NCI-H187 treated with DMSO at 0.1 percent for 48 hours (cell line): ENCODE measurements at regions not wholly inside any gene's neighbourhood (a gene's known extent, or its start where the extent isn't known, plus 50 kb on each side); places are given as distances from the start of the nearest gene placed in this dataset.

Source experiments
- DNase-seq: peaks from one replicate; lab custom pipeline; 2025; lab: John Stamatoyannopoulos, UW

DNA sequence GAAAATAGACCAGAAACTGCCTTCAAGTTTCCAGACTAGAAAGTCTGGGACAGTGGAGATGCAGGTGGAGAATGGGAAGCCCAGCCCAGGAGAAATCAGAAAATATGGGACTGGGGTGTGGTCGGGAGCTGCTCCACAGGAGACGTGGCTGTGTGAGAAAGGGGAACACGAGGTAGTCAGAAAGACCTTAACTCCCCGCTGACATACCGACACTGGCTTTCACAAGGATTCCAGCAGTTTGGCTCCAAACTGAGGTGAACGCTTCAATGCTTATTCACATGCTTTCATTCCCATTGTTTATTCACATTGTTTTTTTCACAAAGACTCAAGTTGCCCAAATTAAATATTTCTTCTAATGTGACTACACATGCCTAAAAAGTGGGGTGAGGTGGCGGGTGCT lies 111.5 kb upstream of the SLCO3A1 start:
- DNase-seq = no peak

DNA sequence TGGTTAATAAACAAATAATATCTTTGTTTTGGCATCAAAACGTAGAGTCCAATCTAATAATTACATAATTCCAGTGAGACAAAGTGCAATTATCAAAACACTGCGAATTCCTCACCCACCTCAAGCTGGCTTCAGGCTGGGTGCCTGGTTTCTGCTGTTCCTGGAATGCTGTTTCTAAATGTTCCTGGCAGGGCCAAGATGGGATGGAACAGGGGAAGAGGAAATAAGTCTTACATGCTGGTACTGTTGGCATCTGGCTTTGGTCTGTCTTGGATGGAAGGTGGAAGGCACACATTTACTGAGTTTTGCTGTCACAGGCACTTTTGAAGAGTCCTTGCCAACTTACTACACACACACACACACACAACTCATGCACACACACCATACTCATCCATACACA lies 101.9 kb upstream of the SLCO3A1 start:
- no peak for DNase-seq

DNA sequence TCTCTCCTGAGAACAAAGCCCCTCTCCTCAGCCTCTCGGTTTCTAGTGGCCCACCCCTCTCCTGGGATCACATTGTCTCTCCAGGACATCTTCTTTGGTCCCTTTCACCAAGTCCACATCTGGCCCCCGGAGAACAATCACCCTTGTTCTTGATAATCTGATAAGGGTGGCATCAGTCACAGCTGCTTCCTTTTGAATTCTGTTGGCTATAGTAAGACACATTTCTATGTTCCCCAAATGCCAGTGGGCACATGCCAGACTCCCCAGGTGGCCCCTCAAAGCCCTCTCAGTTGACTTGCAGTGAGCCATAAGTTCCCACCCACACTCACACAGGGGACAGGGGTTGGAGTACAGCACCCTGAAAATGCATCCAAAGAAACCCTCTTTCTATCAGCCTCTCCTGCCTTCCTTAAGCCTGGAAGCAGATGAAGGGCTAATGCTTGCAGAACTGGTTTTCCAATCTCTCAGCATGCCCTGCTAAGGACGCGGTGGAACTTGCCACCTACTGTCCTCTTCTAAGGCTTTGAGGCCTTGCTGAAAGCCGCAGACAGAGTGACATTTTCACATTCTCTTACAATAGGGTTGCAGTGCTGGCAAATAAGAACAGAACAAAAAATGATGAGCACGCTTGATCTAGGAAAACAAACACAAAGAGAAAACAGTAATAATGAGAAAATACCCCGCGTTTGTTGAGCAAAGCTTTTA lies 101.3 kb upstream of the SLCO3A1 start:
- DNase-seq = no peak

DNA sequence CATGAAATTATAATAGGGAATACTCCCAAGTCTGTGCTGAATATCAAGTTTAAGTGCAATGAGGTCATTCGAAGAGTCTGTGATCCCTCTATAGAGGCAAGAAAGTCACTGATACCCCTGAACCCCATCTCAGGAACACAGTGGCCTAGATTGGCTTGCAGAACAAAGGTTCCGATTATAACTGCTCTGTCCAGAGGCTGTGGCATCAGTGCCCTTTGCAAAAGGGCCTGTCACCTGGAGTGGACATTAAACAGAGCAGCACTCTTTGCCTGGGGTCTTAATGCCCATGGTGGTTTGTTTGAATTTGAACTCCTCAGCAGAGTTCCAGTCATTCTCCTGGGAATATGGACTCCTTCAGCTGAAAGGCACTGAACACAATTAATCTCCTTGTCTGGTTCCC lies 93.9 kb upstream of the SLCO3A1 start:
- DNase-seq = no peak

DNA sequence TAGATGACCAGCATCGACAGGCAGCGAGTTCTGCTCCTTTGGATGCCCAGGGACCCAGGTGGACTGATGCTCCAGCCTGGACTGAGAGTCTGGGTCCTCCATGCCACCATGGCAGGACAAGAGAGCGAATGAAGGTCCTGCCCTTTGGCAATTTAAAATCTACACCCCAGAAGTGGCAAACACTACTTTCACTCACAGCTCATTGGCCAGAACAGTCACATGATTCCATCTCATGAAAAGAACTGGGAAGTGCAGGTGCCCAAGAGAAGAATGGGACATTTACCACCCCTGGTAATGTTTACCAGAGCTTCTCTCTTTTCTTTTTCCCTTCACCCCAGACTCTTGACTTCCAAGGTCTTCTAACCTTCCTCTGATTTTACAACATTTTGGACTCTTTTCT lies 87.8 kb upstream of the SLCO3A1 start:
- DNase-seq = no peak

DNA sequence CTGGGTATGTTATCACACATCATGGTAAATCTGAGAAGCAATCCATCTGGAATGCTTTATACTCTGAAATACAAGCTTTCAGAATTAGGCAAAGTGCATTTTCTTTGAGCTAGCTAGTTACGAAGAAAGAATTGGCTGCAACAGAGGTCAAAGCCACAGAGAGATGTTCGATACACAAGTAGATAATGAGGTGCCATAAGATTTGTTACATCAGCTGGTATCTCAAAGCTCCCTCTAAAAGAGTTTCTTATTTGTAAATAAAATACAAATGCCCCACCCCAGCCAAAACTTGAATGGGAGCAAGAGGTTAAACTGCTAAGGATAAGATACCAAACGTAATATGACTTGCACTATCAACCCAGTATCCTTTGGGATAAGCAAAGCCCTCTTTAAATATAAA lies 84.0 kb upstream of the SLCO3A1 start:
- no peak for DNase-seq

DNA sequence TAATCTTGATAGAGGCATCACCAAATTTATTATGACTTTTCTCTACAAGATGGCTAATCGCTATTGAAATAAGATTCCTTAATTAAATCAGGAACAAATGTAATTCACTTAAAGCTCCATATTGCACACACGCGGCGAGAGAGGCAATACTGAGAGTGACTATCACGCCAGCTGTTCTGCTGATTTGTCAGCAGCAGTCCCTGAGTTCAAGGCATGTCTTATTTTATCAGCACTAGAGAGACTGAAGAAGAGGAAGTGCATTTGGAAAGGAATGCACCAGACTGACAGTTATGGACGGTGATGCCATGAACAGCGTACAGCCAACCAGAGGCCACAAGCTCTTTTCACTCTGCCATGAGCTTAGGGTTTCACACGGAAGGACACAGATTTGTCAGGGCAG lies 83.6 kb upstream of the SLCO3A1 start:
- DNase-seq = no peak

DNA sequence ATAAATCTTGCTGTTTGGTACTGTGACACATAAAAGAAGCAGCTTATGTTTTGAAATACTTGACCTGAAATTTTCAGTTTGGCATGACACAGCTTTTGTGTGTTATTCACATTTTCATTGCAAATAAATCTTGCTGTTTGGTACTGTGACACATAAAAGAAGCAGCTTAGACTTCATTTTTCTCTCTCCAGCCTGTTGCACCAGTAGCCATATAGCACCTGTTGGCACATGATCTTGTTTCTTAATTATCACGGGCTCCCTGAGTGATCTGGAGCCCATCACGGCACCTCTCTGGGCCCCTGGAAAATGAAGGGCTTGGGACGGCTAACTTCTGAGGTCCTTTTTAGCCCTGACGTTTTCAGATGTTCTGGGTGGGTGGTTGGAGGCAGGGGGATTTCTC lies 77.4 kb upstream of the SLCO3A1 start:
- DNase-seq = no peak

DNA sequence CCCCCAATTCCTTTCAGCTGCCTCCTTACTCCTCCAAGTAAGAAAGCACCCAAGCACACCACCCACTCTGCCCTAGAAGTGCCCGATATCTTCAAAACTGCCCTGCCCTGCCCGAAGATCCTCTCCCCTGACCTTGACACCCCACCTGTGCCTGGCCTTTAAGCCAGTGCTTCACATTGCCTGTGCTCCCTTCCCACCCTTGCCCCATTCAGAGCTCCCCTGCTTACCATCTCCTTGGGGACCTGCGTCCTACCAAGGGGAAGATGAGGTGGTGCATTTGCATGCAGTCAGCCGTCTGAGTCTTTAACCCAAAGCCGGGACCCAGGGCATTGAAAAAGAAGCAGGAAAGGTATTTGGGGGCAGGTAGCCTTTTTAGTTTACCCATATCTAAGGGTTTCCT lies 73.5 kb upstream of the SLCO3A1 start:
- no peak for DNase-seq

DNA sequence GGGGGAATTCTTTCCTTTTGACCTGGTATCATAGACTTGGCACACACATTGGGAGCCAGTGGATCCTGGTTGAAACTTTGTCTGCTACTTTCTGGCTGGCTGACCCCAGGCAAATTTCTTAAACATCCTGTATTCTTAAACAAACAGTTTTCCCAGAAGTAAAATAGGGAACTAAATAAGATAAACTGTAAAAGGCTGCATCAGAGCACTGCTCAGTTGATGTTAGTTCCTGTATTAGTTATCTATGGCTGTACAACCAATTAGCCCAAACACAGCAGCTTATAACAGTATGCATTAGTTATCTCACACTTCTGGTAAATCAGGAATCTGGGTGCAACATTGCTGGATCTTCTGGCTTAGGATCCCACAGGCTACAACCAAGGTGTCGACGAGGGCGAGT lies 73.1 kb upstream of the SLCO3A1 start:
- no peak for DNase-seq

DNA sequence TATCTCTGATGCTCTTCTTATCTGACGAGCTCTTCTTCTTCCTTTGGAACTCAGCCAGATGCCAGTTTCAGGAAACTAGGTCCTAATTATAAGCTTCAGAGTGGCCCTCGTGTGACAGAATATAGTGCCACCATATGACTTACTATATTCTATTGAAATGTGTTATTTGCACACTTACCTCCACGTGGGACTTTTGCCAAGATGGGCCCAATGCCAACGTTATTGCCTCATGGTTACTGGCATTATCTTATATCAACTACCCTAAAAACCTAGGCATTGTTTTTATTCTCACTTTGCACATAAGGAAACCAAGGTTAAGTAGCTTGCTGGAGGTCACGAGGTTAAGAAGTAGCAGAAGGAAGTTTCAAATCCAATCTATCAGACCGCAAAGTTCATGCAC lies 71.3 kb upstream of the SLCO3A1 start:
- DNase-seq = no peak

DNA sequence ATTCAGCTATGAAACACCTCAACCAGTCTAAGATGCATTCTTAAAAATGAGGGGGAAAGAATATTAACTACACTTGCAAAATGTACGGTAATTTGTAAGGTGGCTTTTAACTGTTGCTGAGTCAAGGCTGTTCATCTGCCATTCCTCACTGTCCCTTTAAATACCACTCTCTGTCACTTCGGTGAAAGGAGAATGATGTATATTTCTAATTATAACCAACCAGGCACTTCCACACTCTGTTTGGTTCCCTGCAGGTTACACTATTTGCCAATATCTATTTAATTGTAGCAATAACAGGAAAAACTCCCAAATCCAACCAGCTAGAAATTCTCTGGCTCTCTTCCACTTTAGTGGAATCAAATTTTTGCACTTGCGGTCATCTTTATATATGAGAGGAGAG lies 70.5 kb upstream of the SLCO3A1 start:
- DNase-seq = no peak

DNA sequence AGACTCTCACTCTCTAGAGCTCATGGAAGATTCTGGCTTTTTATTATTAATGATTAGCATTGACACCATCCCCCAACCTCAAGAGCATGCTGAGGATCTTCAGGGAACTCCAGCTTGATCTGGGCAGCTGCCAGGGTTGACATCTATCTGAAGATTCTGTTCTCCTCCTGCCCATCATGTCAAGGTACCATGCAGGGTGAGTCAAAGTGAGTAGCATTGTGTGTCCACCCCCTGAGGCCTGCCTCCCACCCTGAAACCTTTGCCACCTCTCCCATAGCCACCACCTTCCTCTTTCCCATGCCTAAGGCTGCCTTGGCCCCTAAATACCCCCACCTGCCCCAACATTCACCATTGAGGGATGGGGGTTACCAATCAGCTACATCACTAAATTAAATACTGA lies 70.1 kb upstream of the SLCO3A1 start:
- DNase-seq = no peak

DNA sequence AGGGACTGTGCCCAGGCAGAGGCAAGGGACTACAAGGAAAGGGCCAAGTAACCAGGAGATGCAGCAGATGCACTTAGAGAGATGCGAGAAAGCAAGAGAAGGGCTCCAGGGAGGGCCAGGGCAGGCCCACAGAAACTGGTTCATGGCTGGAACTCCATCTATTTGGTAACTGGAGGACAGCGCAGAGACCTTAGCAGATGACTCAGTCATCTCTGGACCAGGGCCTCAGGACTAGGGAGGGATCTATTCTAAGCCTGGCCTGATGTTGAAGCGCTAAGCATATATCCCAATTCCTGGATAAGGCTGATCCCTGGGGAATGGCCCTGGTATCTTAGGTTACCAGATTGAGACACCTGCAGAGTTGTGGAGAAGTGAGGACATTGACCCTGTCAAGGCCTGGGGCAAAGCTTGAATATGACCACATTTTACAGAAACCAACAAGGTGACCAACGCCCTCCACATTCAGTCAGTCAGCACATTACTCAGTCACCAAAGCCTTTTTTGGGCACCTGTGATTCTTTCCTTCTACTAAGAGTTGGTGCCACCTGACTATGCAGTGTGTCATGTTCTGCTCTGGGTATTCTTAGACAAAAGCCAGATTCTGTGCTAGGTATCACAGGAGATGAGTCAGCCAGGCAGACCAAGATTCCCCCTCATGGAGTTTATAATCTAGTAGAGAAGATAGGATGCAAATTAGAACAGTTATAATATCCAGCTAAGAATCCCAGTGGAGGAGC lies 68.4 kb upstream of the SLCO3A1 start:
- no peak for DNase-seq

DNA sequence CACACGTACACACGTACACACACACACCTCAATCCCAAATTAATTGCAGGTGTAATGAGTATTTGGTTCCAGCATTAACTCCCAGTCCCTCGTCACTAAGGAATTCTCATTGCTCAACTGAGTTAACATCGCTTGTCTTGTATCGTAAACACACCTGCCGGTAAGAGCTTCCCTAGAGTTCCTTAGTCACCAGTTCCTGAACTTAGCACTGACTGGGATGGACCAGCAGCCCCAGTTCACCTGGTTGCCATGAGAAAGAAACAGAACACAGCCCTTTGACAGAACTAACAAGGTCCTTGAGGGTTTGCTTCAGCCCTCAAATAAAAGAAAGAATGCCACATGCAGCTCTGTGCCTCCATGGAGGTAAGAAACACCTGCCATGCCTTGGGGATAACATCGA lies 66.3 kb upstream of the SLCO3A1 start:
- peak; percentile 71 for DNase-seq

DNA sequence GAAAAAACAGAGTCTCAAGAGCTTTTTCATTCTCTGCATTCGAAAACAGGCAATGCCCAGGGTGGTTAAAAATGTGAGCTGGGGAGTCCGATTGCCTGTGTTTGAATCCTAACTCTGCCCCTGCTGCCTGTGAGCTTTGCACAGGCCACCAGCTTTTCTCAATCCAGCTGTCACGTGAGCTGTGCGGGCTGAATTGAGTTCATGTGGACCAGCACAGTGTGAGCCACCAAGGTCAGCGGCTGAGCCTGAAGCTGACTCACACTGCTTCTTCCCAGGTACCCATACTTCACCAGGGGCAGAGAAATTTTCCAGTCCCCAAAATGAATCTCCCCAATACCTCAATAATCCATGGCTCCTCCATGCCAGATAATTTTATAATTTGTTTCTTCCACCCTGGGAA lies 64.4 kb upstream of the SLCO3A1 start:
- no peak for DNase-seq

DNA sequence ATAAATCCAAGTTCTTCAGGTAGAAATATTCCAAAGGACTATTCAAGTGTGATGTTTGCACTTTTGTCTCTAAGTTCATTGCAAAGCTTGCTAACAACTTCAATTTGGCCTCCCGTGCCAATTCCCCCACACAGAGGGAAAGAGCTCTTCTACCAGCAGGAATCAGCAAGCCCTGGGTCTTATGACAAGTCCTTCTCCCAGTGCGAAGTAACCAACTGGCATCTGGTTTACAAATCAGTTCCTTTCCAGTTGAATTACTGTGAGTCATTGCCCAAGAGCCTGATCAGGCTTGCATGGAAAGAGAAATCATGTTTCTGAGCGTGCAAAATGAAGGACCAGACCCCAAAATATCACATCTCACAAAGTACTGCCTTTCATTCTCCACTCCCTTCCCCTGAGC lies 62.7 kb upstream of the SLCO3A1 start:
- no peak for DNase-seq

DNA sequence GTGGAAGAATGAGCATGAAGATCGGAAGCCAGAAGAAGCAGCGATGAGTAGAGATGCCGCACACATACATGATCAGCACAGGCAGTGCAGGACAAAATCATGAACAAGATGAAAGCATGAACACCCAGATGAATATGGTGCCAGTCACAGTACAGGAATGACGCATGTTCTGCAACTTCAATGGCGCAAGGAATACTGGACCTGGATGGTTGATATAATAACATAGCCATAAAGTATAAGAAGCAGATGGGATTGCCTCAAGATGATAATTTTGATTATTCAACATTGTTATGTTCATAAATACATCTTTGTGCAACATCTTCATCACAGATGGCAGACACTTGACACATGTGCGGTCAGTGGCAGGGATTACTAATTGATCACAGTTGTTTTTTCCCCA lies 59.7 kb upstream of the SLCO3A1 start:
- DNase-seq = no peak

DNA sequence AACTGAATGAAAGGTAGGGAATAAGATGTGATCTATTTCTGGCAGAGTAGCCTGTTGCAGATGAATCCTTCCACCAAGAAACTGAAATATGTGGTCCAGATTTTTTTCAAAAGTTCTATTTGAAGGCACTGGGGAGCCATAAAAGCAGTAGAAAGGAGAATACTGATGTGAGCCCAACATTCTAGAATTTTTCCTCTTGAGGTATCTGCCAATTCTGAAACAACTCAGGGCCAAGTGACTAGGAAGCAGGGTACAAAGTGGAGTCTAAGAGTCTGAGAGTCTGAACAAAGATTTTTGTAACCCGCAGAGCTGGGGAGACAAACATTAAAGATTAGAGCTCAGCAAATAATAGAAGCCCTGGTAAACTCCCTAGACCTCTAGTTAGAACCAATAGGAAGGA lies 58.3 kb upstream of the SLCO3A1 start:
- DNase-seq = no peak

DNA sequence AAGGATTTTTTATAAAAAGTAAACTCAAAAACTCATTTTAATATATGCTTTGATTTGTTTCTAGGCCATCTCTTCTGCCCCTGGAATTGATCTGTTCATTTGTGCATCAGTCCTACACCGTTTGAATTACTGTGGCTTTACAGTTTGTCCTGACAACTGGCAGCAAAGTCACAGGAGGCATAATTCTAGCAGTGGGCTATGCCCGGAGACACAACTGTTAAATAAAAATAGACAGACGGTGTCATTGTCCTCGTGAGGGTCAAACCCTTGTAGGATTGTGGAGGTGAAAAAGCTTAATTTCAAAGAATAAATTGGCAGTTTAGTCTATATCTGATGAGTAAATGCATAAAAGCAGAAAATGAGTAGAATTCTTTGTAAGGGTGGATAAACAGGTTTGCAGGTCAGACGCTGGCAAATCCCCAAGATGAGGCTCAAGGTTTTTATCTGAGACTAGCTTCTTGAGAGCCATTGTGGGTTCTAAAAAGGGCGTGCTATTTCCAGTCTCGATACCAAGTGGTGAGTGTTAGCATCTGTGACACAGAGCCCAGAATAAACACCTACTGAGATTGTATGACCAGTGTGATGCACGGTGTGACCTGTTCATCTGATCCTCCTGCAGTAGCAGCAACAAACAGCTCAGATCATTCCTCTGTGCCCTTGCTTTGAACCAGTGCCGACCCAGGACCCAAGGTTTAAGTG lies 51.5 kb upstream of the SLCO3A1 start:
- no peak for DNase-seq

DNA sequence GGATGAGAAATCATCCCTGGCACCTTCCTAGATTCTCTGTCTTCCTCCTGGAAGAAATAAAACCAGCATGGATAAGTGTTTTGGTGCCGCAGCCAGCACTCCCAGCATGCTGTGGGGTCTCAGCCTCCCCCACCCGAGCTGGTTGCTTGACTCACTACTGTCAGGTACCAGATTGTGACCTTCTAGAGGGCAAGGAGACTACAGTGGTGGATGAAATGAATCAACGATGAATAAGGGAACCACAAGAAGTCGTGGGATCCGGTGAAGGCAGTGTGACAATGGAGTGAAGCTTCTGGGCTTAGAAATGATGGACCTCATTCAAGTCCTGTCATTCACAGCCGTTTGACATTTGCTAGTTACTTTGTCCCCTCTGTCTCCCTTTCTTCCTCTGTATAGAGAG lies 50.2 kb upstream of the SLCO3A1 start:
- DNase-seq = no peak
